Suprapubic skin (tissue), 4 donors: ENCODE measurements at regions not wholly inside any gene's neighbourhood (a gene's known extent, or its start where the extent isn't known, plus 50 kb on each side); places are given as distances from the start of the nearest gene placed in this dataset.

Source experiments
- EP300 ChIP-seq: sonication (generic); formaldehyde crosslinking; IDR thresholded peaks from one replicate; pipeline ENCODE4 v1.6.1; 2017; ENCODE audit warnings: antibody characterized with exemption
- POLR2A ChIP-seq, 2 donors: fragments of 450-650 bp; IDR thresholded peaks; one replicate each; pipeline ENCODE4 v1.6.1; 2017; ENCODE audit warnings: antibody characterized with exemption in 2 of 2, mild to moderate bottlenecking in 2 of 2, moderate library complexity in 2 of 2
- POLR2AphosphoS5 ChIP-seq, 3 donors: sonication (generic); formaldehyde crosslinking; IDR thresholded peaks; one replicate each; pipeline ENCODE4 v1.6.1; 2017; ENCODE audit warnings: antibody characterized with exemption in 3 of 3
- TF ChIP-seq, protein P1 (sequence below), 2 donors: fragments of 200-600 bp in 1 of 2; fragments of 450-650 bp in 1 of 2; sonication (generic) in 1 of 2; IDR thresholded peaks; one replicate each; pipeline ENCODE4 v1.5.1; 2016 to 2019; ENCODE audit warnings: antibody characterized with exemption in 2 of 2, mild to moderate bottlenecking in 1 of 2, moderate library complexity in 1 of 2

DNA sequence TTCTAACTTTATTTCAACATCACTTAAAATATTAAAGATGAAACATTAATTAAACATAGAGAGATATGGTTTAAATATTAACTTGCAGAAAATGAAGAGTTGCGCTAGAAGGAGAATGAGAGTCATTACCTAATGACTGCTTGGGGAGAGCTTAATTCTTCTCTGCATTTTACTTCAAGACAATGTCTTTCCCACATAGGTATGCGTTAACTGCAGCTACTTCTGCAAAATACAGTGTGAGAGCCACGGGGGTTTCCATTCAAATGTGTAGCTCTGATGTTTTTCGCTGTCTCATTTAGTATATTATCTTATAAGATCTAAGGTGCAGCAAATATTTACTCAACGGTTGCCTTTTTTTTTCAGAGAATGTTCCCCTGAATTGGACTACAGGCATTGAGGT is 126.7 kb downstream of the TMX3 start:
- TF ChIP-seq, protein P1, sequence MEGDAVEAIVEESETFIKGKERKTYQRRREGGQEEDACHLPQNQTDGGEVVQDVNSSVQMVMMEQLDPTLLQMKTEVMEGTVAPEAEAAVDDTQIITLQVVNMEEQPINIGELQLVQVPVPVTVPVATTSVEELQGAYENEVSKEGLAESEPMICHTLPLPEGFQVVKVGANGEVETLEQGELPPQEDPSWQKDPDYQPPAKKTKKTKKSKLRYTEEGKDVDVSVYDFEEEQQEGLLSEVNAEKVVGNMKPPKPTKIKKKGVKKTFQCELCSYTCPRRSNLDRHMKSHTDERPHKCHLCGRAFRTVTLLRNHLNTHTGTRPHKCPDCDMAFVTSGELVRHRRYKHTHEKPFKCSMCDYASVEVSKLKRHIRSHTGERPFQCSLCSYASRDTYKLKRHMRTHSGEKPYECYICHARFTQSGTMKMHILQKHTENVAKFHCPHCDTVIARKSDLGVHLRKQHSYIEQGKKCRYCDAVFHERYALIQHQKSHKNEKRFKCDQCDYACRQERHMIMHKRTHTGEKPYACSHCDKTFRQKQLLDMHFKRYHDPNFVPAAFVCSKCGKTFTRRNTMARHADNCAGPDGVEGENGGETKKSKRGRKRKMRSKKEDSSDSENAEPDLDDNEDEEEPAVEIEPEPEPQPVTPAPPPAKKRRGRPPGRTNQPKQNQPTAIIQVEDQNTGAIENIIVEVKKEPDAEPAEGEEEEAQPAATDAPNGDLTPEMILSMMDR (IDR thresholded peaks at IDR 0.05) = no peak
- TF ChIP-seq POLR2A (IDR thresholded peaks at IDR 0.05) = no peak
- TF ChIP-seq EP300 = no peak
- TF ChIP-seq POLR2AphosphoS5 (IDR thresholded peaks at IDR 0.05) = no peak
